ENCODE measurements at regions not wholly inside any gene's neighbourhood (a gene's known extent, or its start where the extent isn't known, plus 50 kb on each side); places are given as distances from the start of the nearest gene placed in this dataset.

DNA sequence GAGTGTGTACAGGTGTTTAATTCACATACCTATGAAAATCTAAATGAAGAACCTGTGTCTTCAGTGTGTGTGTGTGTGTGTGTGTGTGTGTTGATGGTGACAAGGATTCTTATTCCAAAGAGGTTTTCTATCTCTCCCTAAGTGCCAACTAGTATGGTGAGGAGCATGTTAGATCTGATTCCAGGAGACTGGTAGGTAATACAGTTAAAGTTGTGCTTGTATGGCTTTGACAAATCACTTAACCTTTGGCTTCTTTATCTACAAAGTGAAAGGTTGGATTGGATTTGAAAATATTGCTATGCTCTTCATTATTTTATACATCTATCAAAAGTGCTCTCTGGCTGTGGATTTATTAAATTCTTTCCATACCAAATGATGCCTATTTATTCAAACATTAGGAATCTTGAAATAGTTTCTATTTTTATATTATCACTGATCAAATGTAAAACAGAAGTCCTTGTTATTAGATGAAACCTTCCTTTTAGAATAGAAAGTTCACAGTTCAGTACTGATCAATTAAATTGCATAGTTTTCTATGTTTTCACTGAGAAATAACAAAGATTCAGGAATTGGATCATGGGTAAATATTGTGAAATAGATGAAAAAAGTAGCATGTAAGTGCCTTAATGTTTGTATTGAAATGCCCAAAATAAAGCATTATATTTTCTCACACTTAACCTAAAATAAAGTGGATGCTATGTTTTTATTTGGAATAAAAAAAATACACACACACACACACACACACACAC, 84.4 kb upstream of the MLIP start:
- H3K4me1 ChIP-seq = peaks cover 0 to 21% (median 7%) of the 10 kb centered on the region in 4 donors
- no peaks in the 10 kb centered on the region for H3K36me3 ChIP-seq
- peak overlapping the region in 2 of 3 donors; percentile 45 to 54 for H3K27ac ChIP-seq
- H3K9me3 ChIP-seq = no peaks in the 10 kb centered on the region
- TF ChIP-seq, protein P1, sequence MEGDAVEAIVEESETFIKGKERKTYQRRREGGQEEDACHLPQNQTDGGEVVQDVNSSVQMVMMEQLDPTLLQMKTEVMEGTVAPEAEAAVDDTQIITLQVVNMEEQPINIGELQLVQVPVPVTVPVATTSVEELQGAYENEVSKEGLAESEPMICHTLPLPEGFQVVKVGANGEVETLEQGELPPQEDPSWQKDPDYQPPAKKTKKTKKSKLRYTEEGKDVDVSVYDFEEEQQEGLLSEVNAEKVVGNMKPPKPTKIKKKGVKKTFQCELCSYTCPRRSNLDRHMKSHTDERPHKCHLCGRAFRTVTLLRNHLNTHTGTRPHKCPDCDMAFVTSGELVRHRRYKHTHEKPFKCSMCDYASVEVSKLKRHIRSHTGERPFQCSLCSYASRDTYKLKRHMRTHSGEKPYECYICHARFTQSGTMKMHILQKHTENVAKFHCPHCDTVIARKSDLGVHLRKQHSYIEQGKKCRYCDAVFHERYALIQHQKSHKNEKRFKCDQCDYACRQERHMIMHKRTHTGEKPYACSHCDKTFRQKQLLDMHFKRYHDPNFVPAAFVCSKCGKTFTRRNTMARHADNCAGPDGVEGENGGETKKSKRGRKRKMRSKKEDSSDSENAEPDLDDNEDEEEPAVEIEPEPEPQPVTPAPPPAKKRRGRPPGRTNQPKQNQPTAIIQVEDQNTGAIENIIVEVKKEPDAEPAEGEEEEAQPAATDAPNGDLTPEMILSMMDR (IDR thresholded peaks at IDR 0.05) = no peak
- TF ChIP-seq POLR2A (IDR thresholded peaks at IDR 0.05) = no peak
- ATAC-seq (peak; percentile 72 to 87 (median 78)), DNase-seq (no peak)
- H3K4me3 ChIP-seq = peak overlapping the region in 1 of 3 donors; percentile 2
- no peaks in the 10 kb centered on the region for H3K27me3 ChIP-seq
- intact Hi-C loops (cut with DNase I) = no loop called here

DNA sequence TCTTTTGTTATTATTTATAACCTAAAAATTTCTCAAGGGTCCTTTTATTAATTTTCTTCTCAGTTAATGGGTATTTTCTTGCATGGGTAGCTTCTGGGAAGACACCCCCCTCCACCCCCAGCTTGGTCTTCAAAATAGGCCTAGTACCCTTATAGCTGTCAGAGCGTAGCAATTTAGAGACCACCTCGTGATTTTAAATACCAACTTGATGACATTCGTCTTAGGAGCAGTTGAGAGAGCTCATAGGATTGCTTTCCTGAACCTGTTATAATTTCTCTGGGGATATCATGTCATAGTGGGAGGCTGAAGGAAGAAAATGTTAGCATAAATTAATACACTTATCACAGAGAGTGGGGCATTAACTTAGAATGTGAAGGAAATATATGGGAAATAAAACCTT, 83.1 kb upstream of the MLIP start:
- TF ChIP-seq POLR2A (IDR thresholded peaks at IDR 0.05) = no peak
- TF ChIP-seq, protein P1 (IDR thresholded peaks at IDR 0.05) = no peak
- H3K27ac ChIP-seq = no peak overlapping the region
- no peak for ATAC-seq
- H3K4me1 ChIP-seq = peaks cover 0 to 21% (median 7%) of the 10 kb centered on the region in 4 donors
- intact Hi-C loops (cut with DNase I) = no loop called here
- H3K4me3 ChIP-seq = no peak overlapping the region
- no peaks in the 10 kb centered on the region for H3K27me3 ChIP-seq
- no peak for DNase-seq
- H3K9me3 ChIP-seq = no peaks in the 10 kb centered on the region
- H3K36me3 ChIP-seq = no peaks in the 10 kb centered on the region
- WGBS (ENCODE audit: insufficient coverage, low coverage, low lambda C conversion rate, missing lambda C conversion rate) = 88% methylated on average over 3 of the region's 3 CpGs

DNA sequence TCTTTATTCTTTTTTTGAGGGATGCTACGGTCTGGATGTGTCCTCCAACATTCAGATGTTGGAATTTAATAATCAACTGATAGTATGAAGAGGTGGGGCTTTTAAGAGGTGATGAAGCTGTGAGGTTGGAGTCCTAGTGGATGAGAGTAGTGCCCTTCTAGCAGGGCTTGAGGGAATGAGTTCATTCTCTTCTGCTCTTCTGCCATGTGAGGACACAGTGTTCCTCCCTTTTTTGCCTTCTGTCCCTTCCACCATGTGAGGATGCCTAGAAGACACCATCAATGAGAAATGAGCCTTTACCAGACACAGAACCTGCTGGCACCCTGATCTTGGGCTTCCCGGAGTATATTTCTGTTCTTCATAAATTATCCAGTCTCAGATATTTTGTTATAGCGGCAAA, 82.1 kb upstream of the MLIP start:
- Histone ChIP-seq H3K4me1 (peaks cover 0 to 21% (median 7%) of the 10 kb centered on the region in 4 donors), H3K27me3 (no peaks in the 10 kb centered on the region), H3K4me3 (no peak overlapping the region), H3K36me3 (no peaks in the 10 kb centered on the region), H3K27ac (no peak overlapping the region), H3K9me3 (no peaks in the 10 kb centered on the region)
- intact Hi-C loops (cut with DNase I) = no loop called here
- DNase-seq (no peak), ATAC-seq (no peak)
- WGBS (ENCODE audit: insufficient coverage, low coverage, low lambda C conversion rate, missing lambda C conversion rate) = 83% methylated on average over 3 of the region's 3 CpGs
- TF ChIP-seq, protein P1 (IDR thresholded peaks at IDR 0.05) = no peak
- no peak for TF ChIP-seq POLR2A (IDR thresholded peaks at IDR 0.05)

DNA sequence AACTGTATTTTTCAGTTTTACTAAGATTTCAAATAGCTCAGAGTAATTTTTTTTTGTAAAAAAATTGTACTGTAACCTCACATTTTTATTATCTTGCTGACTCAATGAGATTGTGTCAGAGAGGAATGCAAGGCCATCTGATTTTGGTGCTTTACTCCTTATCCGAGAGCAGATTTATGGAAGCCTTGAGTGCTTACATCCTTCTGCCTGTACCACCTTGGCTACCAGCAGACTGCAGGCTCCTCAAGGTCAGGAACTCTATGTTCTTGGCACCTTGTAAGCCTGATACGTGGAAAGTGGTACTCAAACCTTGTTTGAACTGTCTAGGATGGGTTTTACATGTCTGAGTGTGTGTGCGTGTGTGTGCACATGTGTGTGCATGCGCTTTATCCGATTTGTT, 80.1 kb upstream of the MLIP start:
- no peak overlapping the region for H3K4me3 ChIP-seq
- H3K27ac ChIP-seq = no peak overlapping the region
- DNase-seq (no peak), ATAC-seq (no peak)
- intact Hi-C loops (cut with DNase I) = no loop called here
- 81% methylated on average over 5 of the region's 5 CpGs for WGBS (ENCODE audit: insufficient coverage, low coverage, low lambda C conversion rate, missing lambda C conversion rate)
- no peaks in the 10 kb centered on the region for H3K27me3 ChIP-seq
- H3K36me3 ChIP-seq = no peaks in the 10 kb centered on the region
- no peaks in the 10 kb centered on the region for H3K9me3 ChIP-seq
- H3K4me1 ChIP-seq = peaks cover 0 to 16% (median 5%) of the 10 kb centered on the region in 4 donors
- no peak for TF ChIP-seq POLR2A (IDR thresholded peaks at IDR 0.05)
- TF ChIP-seq, protein P1 (IDR thresholded peaks at IDR 0.05) = no peak

Data from right lobe of liver (tissue), 6 donors.